ENCODE measurements at regions not wholly inside any gene's neighbourhood (a gene's known extent, or its start where the extent isn't known, plus 50 kb on each side); places are given as distances from the start of the nearest gene placed in this dataset.
A peak's percentile ranks its signal among the peaks of the same experiment; 100 is the strongest.

DNA sequence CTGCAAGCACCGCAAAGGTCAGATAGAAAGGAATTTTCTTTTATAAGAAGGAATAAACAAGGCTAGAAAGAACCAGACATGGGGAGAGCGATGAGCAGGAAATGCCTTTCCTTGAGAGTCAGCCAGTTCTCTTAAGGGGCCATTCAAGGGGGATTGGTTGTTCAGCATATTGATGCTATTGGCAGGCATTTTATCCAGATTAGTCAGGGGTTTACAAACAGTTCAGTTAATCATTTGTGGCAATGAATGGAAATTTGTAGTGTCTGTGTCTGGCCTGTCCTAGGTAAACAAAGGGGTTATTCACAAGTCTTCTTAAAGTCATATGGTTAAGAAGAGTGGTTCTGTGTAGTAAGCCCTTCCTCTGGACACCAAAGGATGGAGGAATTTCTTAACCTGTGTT lies 184.7 kb upstream of the FRMPD4 start:
- peak; percentile 34 for DNase-seq

DNA sequence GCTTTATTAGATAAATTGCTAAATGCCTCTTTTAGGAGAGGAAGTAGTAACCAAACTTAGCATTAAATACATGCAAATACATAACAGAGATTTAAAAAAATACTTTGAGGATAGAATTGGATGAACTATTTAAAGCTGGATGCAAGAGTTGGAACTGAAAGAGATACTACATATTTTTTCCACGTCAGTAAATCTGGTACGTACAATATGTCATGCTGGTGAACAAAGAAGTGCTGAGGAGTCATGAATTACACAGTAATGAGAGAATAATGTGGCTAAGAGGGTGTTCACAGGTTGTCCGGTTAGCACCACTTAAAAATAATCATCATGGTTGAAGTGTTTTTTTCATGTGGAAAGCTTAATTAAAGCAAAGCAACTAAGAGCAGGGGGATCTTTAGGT lies 184.1 kb upstream of the FRMPD4 start:
- no peak for DNase-seq

DNA sequence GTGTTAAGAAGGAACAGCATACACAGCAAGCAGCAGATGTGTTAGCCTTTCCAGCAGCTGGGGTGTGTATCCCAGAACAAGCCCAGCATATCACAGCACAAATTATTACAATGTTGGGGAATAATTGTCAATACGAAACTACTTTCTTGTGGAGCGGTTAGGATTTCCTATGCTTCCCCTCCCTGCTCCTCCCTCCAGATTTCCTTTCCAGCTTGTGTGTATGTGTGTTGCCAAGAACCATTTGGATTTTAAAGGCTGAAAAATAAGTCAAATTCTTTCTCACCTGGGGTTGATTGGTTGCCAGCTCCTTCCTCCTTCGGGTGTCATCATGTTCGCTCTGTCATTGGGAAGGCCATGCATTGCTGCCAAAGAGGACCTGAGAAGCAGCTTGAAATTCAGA lies 178.2 kb upstream of the FRMPD4 start:
- peak; percentile 17 for DNase-seq

DNA sequence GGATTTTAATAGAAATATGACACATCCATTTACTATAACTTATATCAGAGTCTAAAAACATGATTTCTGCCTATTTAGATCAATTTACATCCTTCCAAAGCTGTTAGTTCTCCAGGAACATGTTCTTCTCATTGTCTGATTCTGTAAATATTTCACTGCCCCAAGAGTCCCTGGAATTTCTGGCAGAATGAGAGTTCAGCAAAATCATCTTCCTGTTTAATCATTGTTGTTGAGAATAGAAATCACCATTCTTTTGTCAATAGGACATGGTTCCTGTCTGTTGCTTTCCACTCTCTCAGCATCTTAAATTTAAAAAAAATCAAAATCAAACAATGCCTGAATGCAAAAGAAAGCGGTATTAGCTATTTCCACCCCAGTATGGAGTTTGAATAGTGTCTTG lies 172.8 kb upstream of the FRMPD4 start:
- no peak for DNase-seq

DNA sequence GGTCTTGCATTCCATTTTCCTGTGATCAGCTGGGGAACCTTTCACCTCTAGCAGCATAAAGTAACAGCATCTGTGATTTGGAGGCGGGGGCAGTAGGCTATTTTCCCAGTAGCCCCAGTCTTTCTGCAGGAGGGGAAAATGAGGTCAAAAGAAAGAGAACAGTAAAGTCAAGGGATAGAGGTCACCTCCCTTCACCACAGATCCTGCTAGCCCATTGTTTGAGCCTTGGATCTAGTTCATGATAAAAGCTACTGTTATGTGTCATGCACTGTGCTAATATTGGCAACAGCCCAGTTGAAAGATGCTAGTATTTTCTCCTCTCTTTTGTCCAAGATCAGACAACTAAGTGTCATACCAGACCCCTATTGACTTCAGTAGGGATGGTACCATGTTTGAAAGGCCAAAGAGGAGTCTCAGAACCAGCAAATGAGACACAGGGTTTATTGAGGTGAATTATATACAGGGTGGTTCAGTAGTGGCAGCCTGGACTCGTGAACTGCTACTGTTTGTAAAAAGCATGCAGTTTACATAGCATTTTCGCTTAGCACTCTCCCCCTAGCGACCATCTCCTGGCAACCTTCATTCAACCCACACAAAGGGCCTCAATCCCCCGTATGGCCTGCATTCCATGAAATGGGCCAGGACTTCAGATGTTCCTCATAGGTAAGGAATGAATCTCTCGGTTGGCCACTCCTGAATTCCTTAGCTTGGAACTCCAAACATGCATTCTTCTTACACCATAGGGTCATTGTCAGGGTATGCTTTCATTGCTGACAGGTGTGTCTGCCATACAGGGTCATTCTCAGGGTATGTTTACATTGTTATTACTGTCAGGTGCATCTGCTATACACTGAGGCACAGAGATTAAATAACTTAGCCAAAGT lies 170.0 kb upstream of the FRMPD4 start:
- DNase-seq, result no peak

DNA sequence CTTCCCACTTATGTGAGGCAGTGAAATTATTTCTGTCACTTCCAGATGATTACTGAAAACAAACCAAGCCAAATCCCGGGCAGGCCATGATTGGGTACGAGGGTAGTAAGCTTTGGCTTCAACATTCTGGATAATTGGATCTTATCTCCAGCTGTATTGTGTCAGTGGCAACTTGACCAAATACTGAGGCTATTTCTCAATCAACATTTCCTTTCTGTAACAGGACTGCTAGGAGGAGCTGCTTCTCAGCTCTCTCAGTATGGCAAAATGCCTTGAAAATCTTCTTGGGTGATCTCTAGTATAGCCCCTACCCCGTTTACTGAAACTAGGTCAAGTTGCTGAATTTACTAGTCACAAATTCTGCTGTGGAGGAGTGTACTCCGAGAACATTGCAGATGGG lies 169.3 kb upstream of the FRMPD4 start:
- DNase-seq, result no peak

DNA sequence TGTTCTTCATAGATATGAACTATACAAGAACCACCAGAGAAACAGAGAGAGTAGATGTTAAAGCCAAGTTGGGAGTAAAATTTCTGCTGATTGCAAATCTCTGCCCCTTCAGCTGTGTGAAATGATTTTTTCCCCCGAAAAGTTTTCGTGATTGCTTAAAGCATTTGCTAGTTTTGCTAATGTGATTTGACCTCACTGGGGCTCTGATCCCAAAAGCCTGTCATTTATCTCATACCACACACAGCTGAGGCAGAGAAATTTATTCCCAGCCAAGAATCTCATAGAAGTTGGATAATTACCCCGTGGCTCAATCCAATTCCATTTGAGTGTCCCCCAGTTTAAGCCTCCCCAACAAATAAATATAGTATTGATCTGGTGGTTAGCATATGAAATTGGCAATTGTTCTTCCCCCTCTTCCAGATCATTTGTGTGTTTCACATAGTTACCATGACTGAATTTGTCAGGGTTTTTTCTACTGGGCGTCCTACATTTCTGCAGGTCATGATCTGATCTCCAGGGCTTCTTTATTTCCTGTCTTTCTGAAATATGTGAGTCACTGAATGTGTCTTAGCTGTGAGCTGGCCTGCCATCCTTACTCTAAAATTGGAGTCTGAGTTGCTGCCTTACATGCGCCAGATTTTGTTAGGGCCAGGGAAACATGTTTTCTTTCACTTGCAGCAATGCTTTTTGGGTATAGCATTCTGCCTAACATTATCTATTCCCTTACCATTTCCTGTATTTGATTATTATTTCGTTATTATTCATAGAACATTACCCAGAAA lies 167.5 kb upstream of the FRMPD4 start:
- no peak for DNase-seq

DNA sequence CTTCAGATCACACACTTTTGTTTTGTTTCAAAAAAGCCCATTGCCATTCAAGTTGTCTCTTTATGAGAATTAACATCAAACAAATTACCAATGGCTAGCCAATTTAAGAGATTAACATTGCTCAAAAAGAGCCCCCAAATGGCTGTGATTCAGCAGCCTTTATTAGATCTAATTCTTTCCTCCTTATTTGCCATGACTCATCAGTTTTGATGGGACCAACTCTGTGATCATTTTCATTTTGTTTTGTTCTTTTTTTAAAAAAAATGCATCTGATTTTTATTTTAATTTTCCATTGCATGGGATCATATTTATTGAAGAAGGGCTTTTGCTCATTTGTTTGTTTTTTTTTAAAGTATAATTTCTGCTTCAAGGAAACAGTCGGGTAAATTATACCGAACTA lies 161.6 kb upstream of the FRMPD4 start:
- no peak for DNase-seq

DNA sequence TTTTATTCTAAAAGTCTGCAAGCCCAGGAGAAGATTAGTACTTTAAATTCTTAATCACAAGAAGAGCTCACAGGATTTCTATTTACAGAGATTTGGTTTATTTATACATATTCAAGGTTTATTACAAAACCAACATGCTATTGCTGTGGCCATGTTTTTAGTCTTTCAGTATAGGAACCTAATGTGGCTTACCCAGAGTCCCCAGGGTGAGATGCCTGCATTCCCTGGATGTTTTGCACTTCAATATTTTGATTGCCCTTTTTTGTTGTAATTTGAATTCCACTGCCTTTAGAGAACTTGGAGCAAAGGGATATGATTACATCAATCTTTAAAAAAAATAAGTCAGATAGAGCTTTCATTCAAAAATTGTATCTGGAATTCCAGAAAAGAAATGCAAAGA lies 146.0 kb upstream of the FRMPD4 start:
- no peak for DNase-seq

DNA sequence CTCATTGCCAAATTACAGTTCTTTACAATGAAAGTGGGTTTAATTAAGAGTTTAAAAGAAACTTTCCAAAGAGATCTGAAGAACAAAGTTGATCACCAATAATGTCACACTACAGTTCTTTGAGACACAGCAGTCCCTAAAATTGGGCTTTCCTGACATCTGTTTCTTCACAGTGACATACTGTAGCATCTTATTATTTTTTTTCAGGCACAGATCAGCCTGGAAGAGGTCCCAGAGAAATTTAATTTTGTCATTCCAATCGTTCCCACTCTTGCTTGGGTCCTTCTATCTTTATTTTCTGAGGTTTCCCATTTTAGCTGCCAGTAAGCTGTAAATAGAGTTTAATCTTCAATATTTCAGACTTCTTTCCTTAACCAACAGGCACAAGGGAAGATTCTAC lies 143.1 kb upstream of the FRMPD4 start:
- no peak for DNase-seq

DNA sequence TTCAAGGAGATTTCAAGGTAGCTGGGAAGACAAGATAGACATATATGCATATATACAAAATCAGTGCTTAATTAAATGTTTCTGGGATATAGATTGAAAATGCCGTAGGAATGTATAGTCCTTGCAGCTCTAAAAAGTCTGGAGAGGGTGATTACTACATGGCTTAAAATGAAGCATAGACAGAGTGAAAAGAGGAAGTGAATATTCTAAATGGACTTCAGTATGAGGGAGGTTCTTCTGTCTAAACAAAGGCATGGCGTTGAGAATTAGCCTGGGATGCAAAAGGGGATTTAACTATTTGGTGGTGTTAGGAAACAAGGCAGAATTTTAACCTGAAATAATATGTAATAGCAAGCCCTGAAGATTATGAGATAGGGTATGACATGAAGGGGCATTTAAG lies 141.5 kb upstream of the FRMPD4 start:
- no peak for DNase-seq

DNA sequence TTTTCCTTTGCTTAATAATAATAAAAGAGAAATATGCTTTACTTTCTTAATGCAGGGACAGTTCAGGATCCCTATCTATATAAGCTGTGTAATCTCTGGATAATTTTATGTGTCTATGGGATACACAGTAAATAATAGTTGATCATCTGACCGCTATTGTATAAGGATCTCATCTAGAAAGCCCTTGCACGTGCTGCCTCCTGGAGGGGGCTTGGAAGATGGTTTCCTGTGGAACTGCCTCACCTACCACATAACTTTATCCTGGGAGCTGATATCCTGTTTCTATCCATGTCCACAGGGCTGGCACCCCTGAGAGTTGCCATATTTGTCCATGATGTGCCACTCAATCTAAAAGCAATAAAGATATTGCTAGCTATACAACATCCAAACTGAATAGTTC lies 139.3 kb upstream of the FRMPD4 start:
- peak; percentile 12 for DNase-seq

DNA sequence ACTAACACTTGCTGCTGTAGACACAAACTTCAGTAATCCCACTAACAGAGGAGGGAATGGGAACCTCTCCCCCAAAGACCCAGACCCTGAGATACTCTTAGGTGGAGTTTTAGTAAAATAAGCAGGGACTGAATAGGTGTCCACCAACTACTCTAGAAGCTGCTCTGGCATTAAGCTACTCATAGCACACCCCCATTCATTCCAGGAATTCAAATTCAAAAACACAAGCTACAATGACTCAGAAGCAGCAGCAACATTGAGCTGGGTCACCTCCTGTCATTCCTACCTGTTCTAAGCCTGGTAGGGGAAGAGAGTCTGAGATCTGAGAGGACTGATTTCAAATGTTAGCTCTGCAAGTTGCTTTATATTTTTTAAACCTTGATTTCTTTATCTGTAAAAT lies 135.4 kb upstream of the FRMPD4 start:
- DNase-seq, result no peak

DNA sequence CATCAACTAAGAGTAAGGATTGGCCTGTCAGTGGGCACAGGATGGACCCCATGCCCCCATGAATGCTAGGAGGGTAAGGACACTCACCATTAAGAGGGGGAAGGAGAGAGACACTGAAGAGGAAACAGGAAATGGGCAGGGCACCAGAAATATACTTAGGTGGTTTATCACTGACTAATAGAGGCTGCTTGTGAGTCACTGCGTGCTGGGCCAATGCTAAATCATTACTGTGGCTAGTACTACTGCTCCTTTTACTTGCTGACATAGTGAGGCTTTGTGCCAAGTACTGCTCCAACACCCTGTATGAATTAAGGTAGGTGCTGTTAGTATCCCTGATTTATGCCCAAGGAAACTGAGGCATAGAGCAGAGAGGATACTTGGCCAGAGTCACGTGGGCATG lies 130.4 kb upstream of the FRMPD4 start:
- DNase-seq, result no peak

DNA sequence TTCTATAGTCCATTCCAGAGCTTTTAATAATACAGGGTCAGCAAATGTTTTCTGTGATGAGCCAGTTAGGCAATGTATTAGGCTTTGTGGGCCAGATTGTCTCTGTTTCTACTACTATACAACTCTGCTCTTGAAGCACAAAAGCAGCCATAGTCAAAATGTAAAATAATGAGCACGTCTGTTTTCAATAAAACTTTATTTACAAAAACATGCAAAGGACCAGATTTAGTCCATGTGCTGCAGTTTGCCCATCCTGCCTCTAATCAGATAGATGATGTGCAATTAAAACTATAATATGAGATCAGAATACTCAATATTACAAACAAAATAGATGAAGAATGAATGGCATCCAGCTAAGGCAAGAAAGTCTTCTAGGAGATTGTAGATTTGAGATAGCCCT lies 127.8 kb upstream of the FRMPD4 start:
- DNase-seq, result no peak

DNA sequence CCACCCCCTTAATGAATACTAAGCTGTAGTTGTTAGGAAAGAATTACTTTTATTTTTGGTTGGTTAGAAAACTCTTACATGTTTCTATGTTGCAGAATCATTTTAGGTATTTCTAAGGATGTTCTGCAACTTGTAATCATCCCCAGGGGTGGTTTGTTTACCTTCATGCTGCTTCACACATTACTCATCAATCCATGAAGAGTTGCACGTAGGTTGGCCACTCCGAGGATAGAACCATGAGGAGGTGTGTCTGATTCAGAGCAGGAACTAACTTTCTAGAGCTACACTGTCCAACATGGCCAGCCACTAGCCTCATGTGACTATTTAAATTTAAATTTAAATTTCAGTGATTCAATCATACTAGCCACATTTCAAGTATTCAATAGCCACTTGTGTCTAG lies 127.2 kb upstream of the FRMPD4 start:
- no peak for DNase-seq

DNA sequence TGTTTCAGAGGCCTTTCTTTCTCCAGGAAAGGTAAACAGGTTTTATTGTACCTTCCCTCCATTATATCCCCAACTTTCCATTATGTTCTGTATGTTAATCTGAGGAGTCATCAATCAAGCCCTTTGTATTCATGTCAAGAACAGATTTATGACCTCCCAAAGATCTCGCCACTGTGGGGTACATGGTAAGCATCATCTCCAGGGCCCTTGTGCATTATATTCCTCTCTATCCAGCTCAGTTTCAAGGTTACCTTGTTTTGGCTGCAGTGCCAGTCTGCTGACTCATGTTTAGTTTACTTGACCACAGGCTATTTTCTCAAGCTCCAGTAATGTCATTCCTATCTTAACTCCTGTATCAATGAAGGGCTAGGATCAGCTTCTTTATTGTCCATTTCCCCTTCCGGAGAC lies 125.1 kb upstream of the FRMPD4 start:
- no peak for DNase-seq

DNA sequence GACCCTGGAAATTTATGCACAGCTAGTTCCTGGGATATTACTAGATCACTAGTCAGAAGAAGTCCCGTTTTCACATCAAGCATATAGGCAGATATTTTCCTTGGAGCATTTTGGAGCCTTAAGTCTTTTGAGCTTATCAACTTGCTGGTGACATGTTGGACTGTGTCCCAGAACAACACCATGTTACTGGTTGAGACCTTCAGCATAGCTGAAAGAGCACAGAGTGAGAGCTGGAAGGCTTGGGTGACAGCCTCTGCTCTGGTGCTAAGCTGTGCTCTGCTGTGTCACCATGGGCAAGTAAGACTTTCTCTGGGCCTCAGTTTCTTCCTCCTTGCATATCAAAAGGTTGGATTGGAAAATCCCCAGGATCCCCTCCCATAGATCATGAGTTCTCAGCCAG lies 116.6 kb upstream of the FRMPD4 start:
- no peak for DNase-seq

DNA sequence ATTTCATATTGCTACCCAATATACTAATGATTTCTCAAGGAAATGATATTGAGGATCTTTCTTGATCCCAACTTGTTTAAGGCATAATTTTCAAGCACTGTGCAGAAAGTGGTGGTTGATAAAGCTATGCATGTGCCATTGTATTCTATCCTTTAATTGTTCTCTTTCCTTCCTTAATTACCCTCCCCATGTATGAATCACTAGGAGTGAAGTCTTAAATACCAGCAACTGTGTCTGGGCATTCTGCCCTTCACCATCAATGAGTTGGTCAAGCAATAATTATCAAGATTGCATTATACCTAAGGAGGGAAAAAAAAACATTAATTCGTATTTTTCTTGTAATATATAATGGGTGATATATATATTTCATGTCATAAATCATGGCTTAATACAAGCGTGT lies 111.8 kb upstream of the FRMPD4 start:
- DNase-seq, result no peak

DNA sequence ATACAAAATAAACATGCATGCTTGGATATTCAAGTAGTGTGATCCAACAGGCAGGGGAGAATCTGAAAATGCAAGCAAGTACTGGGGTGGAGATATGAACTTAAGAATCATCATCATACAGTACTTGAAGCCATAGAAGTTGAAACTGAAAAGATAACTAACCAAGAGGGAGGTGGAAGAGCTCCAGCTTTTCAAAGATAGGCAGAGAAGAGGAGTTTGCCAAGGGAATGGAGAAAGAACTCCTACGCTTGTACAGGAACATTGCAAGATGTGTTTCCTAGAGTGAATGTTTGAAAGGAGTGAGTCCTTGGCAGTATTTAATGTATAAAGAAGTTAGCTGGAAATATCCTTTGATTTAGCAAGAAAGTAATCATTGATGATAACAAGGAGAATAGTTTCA lies 106.2 kb upstream of the FRMPD4 start:
- DNase-seq, result no peak

DNA sequence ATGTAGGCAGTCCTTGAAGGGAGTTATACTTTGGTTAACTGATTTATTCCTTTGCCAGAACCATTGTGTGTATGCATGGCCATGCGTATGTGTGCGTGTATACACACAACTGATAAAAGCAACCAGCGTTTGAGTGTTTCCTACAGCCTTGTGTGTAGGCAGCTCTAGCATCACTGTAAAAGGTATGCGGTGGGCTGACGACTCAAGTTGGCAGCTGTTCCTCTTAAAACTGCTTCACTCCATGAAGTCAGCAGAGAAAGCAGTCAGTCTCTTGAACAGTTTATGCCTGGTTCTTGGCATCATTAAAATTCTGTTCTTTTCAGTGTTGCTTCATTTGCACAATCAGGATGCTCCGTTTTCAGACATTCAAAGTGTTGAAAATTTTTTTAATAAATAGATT lies 103.5 kb upstream of the FRMPD4 start:
- DNase-seq, result no peak

DNA sequence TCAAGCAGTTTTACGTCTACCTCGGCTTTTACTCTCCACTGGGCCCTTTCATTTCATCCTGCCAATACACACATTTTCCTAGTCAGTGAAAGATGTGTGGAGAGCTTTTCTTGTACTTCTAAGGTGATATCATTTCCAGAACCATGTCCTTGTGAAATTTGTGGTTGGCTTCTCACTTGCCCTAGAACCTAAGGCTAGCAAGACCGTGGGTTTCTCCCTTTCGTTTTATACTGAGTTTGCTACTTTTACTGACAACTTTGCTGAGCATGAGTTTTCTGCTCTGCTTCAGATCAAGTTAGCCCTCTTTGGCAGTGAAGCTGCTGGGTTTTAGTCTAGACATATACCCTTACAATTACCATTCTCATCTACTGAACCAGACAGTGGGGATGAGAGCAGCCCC lies 95.7 kb upstream of the FRMPD4 start:
- DNase-seq, result no peak

DNA sequence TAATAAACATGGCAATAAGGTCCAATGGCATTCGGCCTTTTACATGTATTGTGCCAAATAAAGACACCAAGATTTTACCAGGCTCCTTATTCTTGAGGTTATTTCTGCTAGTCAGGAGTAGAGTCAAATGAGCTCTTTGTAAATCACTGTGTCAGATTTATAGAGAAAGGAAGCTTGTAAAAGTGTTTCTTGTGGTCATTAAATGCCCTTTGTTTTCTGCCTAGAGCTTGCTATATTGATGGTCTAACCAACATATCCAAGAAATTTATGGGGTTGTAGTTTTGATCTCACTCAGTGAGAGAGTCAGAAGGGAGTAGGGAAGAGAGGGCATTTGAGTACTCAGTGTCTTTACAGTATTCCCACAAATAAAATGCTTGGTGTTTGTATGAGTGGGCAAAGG lies 86.2 kb upstream of the FRMPD4 start:
- no peak for DNase-seq

DNA sequence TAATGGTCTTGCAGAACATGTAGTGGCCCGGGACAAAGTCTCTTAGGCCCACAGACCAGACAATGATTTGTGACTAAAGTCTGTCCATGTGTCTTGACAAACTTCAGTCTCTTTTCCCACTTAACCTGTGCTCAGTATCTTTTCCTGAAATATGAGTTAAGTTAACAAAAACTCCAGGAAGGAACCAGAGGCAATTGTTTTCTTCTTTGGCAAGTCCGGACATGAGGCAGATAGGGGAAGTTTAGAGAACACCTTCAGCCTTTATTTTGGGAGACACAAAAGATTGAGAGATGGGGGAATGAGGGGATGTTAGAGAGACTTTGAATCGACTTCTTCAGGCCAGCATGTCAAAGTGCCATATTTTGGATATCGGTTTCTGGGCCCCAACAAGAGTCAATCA lies 80.2 kb upstream of the FRMPD4 start:
- no peak for DNase-seq

Data from right hindlimb (tissue), 1 donor.